Esophagus muscularis mucosa (tissue), 3 donors: ENCODE measurements at regions not wholly inside any gene's neighbourhood (a gene's known extent, or its start where the extent isn't known, plus 50 kb on each side); places are given as distances from the start of the nearest gene placed in this dataset.

Experiments
- POLR2AphosphoS5 ChIP-seq, 2 donors: sonication (generic); formaldehyde crosslinking; IDR thresholded peaks; one replicate each; pipeline ENCODE4 v1.6.1; 2017; ENCODE audit warnings: antibody characterized with exemption in 2 of 2
- TF ChIP-seq, protein P1 (sequence below), 3 experiments: fragments of 200-600 bp in 2 of 3; fragments of 450-650 bp in 1 of 3; sonication (generic) in 2 of 3; IDR thresholded peaks; one replicate each; pipeline ENCODE4 v1.5.1; 2017 to 2019; ENCODE audit warnings: antibody characterized with exemption in 3 of 3, mild to moderate bottlenecking in 2 of 3, moderate library complexity in 1 of 3

DNA sequence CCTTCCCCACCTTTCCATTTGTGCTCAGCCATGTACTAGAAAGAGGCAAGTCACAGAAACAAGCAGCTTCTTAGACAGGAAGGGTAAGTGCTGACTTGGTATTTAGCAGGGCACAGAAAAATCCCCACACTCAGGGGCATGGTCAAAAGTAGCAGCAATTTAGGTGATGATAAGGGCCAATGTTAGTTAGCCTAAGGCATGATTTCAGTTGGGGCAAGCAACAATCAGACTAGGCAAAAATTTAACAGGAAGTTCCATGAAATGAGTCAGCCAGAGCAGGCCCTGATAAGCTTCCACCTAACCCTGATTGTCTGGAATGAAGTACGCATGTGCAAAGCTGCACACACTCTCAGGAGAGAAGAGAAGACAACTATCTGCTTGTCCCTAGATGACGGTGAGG lies 423.4 kb upstream of the UBE2E2 start:
- TF ChIP-seq, protein P1, sequence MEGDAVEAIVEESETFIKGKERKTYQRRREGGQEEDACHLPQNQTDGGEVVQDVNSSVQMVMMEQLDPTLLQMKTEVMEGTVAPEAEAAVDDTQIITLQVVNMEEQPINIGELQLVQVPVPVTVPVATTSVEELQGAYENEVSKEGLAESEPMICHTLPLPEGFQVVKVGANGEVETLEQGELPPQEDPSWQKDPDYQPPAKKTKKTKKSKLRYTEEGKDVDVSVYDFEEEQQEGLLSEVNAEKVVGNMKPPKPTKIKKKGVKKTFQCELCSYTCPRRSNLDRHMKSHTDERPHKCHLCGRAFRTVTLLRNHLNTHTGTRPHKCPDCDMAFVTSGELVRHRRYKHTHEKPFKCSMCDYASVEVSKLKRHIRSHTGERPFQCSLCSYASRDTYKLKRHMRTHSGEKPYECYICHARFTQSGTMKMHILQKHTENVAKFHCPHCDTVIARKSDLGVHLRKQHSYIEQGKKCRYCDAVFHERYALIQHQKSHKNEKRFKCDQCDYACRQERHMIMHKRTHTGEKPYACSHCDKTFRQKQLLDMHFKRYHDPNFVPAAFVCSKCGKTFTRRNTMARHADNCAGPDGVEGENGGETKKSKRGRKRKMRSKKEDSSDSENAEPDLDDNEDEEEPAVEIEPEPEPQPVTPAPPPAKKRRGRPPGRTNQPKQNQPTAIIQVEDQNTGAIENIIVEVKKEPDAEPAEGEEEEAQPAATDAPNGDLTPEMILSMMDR (IDR thresholded peaks at IDR 0.05) = no peak
- no peak for TF ChIP-seq POLR2AphosphoS5 (IDR thresholded peaks at IDR 0.05)
